Cardiac fibroblast (primary cell): ENCODE measurements at regions not wholly inside any gene's neighbourhood (a gene's known extent, or its start where the extent isn't known, plus 50 kb on each side); places are given as distances from the start of the nearest gene placed in this dataset.

ENCODE experiments used
- DNase-seq, 2 donors: peaks; one replicate each; pipeline versions ENCODE4 v3.0.0 to v3.0.0-alpha.2; 2010; ENCODE audit warnings: low read depth in 2 of 2
- H3K4me3 ChIP-seq, 2 donors: replicated peaks in 1 of 2; 1 replicate in 1 of 2; 2 replicates in 1 of 2; pipeline ENCODE4 v1.5.1; 2011; ENCODE audit warnings: low read depth in 2 of 2, low read length in 2 of 2, mild to moderate bottlenecking in 2 of 2, moderate library complexity in 1 of 2
- CTCF ChIP-seq: IDR thresholded peaks from one replicate; pipeline ENCODE4 v1.5.1; 2011; ENCODE audit warnings: low read depth, mild to moderate bottlenecking, low read length, inconsistent platforms

GRCh38 chr13:80239116-80239515, 101.8 kb downstream of the SPRY2 start:
- no peak for DNase-seq
- H3K4me3 ChIP-seq, result no peak overlapping the region
- TF ChIP-seq CTCF, result no peak

- H3K4me3 ChIP-seq, result no peak overlapping the region
- no peak for TF ChIP-seq CTCF
- DNase-seq, result peak in 1 of 2 donors; percentile 46
Observed at GRCh38 chr13:80237646-80238045, 103.3 kb downstream of the SPRY2 start.

- no peak overlapping the region for H3K4me3 ChIP-seq
- TF ChIP-seq CTCF, result no peak
- peak; percentile 55 for DNase-seq
Observed at GRCh38 chr13:80235967-80236302, 105.0 kb downstream of the SPRY2 start.

GRCh38 chr13:80235166-80235966, 105.6 kb downstream of the SPRY2 start:
- no peak for TF ChIP-seq CTCF
- H3K4me3 ChIP-seq, result no peak overlapping the region
- peak; percentile 43 to 65 for DNase-seq

GRCh38 chr13:80227645-80228044, 113.3 kb downstream of the SPRY2 start:
- no peak for TF ChIP-seq CTCF
- H3K4me3 ChIP-seq, result no peak overlapping the region
- no peak for DNase-seq

- no peak overlapping the region for H3K4me3 ChIP-seq
- TF ChIP-seq CTCF, result no peak
- no peak for DNase-seq
Observed at GRCh38 chr13:80226645-80227044, 114.3 kb downstream of the SPRY2 start.

- H3K4me3 ChIP-seq, result no peak overlapping the region
- peak; percentile 43 to 55 for DNase-seq
- no peak for TF ChIP-seq CTCF
Observed at GRCh38 chr13:80224468-80224867, 116.5 kb downstream of the SPRY2 start.
